Liver (tissue), 3 donors: ENCODE measurements at regions not wholly inside any gene's neighbourhood (a gene's known extent, or its start where the extent isn't known, plus 50 kb on each side); places are given as distances from the start of the nearest gene placed in this dataset.

Source experiments
- CTCF ChIP-seq: fragments of 150-350 bp; IDR thresholded peaks from 2 replicates; pipeline ENCODE4 v1.5.1; 2017; ENCODE audit warnings: improper control_type of control experiment, low read depth, low read length; ENCODE audit not compliant: missing input control
- GABPA ChIP-seq, 2 donors: IDR thresholded peaks in 1 of 2; conservative IDR thresholded peaks in 1 of 2; 2 replicates each; pipeline ENCODE4 v1.6.1; 2016; ENCODE audit warnings: antibody characterized with exemption in 2 of 2, mild to moderate bottlenecking in 1 of 2, moderate library complexity in 1 of 2
- MAX ChIP-seq: IDR thresholded peaks from 2 replicates; pipeline ENCODE4 v1.6.1; 2016; ENCODE audit warnings: antibody characterized with exemption
- REST ChIP-seq: IDR thresholded peaks from 2 replicates; pipeline ENCODE4 v1.6.1; 2016; ENCODE audit warnings: antibody characterized with exemption, mild to moderate bottlenecking
- donor health status: healthy.
- donor health status: healthy.

GRCh38 chr3:103904991-103905390 lies 1461.7 kb upstream of the ALCAM start:
- TF ChIP-seq GABPA (IDR thresholded peaks at IDR 0.05 in 1 of 2, conservative IDR thresholded peaks at IDR 0.05 in 1 of 2) (no peak), CTCF (no peak), REST (no peak), MAX (no peak)
